MG63 (cell line): ENCODE measurements at regions not wholly inside any gene's neighbourhood (a gene's known extent, or its start where the extent isn't known, plus 50 kb on each side); places are given as distances from the start of the nearest gene placed in this dataset.
"Not testable (repeated sequence)": the region's sequence is repeated elsewhere in the genome, so short reads cannot be mapped to it uniquely, and the experiment has no call there.

Experiments used
- DNase-seq: peaks from one replicate; pipeline ENCODE4 v3.0.0-alpha.2; 2020
- H3K27me3 ChIP-seq: fragments of 250-450 bp; sonication (Bioruptor Pico); 2 replicates; pipeline ENCODE4 v1.5.1; 2020; ENCODE audit warnings: mild to moderate bottlenecking, moderate library complexity
- H3K36me3 ChIP-seq: fragments of 250-450 bp; sonication (Bioruptor Pico); 2 replicates; pipeline ENCODE4 v1.5.1; 2020; ENCODE audit warnings: mild to moderate bottlenecking, moderate library complexity
- H3K4me3 ChIP-seq: fragments of 250-450 bp; sonication (Bioruptor Pico); 2 replicates; pipeline ENCODE4 v1.5.1; 2020; ENCODE audit warnings: mild to moderate bottlenecking, moderate library complexity
- H3K9me3 ChIP-seq: fragments of 250-450 bp; sonication (Bioruptor Pico); 2 replicates; pipeline ENCODE4 v1.5.1; 2020; ENCODE audit warnings: mild to moderate bottlenecking, moderate library complexity

DNA sequence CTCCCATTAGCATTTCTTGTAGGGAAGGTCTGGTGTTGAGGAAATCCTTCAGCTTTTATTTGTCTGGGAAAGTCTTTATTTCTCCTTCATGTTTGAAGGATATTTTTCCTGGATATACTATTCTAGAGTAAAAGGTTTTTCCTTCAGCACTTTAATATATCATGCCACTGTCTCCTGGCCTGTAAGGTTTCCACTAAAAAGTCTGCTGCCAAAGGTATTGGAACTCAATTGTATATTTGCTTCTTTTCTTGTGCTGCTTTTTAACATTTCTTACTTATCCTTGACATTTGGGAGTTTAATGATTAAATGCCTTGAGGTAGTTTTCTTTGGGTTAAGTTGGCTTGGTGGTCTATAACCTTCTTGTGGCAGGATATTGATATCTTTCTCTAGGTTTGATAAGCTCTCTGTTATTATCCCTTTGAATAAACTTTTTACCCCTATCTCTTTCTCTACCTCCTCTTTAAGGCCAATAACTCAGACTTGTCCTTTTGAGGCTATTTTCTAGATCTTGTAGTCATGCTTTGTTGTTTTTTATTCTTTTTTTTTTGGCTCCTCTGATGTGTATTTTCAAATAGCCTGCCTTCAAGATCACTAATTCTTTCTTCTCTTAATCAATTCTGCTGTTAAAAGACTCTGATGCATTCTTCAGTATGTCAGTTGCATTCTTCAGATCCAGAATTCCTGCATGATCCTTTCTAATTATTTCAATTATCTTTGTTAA lies 225.0 kb upstream of the ZNF217 start:
- peaks cover 9% of the 10 kb centered on the region for H3K9me3 ChIP-seq
- no peaks in the 10 kb centered on the region for H3K27me3 ChIP-seq
- DNase-seq, result no peak
- no peaks in the 10 kb centered on the region for H3K36me3 ChIP-seq
- H3K4me3 ChIP-seq, result no peak overlapping the region

DNA sequence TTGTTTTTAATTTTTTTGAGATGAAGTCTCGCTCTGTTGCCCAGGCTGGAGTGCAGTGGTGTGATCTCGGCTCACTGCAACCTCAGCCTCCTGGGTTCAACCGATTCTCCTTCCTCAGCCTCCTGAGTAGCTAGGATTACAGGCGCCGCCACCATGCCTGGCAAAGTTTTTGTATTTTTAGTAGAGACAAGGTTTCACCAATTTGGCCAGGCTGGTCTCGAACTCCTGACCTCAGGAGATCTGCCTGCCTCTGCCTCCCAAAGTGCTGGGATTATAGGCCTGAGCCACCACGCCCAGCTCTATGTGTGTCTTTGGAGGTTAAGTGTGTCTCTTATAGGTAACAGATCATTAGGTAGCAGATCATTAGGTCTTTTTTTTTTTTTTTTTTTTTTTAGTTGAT lies 223.9 kb upstream of the ZNF217 start:
- not testable (repeated sequence) for H3K4me3 ChIP-seq, H3K36me3 ChIP-seq, H3K9me3 ChIP-seq, H3K27me3 ChIP-seq, DNase-seq

DNA sequence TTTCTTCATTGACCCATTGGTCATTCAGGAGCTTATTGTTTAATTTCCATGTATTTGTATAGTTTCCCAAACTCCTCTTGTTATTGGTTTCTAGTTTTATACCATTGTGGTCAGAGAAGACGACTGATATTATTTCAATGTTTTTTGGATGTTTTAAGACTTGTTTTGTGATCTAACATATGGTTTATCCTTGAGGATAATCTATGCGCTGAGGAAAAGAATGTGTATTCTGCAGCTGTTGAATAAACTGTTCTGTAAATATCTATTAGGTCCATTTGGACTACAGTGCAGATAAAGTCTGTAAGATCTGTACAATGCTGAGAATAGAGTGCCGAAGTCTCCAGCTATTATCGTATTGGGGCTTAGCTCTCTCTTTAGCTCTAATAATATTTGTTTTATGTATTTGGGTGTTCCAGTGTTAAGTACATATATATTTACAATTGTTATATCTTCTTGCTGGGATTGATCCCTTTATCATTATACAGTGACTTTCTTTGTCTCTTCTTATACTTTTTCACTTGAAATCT lies 223.3 kb upstream of the ZNF217 start:
- H3K9me3 ChIP-seq, result peaks cover 9% of the 10 kb centered on the region
- H3K36me3 ChIP-seq, result no peaks in the 10 kb centered on the region
- H3K27me3 ChIP-seq, result no peaks in the 10 kb centered on the region
- no peak overlapping the region for H3K4me3 ChIP-seq
- no peak for DNase-seq

DNA sequence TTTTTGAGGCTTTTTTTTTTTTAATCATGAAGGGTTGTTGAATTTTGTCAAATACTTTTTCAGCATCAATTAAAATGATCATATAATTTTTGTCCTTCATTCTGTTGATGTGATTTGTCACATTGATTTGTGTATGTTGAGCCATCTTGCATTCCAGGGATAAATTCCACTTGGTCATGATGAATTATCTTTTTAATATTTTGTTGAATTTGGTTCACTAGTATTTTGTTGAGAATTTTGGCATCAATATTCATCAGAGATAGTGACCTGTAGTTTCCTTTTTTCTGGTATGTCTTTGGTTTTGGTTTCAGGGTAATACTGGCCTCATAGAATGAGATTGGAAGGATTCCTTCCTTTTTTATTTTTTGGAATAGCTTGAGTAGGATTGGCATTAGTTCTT lies 221.9 kb upstream of the ZNF217 start:
- peaks cover 9% of the 10 kb centered on the region for H3K9me3 ChIP-seq
- no peaks in the 10 kb centered on the region for H3K27me3 ChIP-seq
- no peak for DNase-seq
- no peaks in the 10 kb centered on the region for H3K36me3 ChIP-seq
- H3K4me3 ChIP-seq, result no peak overlapping the region

DNA sequence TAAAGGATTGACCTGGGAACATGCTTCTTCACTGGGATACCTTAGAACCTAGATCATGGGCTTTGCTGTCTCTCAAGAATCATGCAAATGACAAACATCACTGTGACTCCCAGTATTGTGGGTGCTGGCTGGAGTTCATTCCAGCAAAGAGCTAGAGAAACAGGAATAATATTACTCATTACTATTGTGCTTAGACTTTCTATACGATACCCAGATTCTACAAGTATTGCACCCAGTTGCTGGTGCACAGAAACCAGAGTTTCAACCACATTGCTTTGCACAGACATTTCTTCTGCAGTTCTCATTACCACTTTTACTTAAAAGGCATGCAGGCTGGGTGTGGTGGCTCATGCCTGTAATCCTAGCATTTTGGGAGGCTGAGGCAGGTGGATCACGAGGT lies 220.4 kb upstream of the ZNF217 start:
- H3K36me3 ChIP-seq, result no peaks in the 10 kb centered on the region
- DNase-seq, result peak; percentile 39

DNA sequence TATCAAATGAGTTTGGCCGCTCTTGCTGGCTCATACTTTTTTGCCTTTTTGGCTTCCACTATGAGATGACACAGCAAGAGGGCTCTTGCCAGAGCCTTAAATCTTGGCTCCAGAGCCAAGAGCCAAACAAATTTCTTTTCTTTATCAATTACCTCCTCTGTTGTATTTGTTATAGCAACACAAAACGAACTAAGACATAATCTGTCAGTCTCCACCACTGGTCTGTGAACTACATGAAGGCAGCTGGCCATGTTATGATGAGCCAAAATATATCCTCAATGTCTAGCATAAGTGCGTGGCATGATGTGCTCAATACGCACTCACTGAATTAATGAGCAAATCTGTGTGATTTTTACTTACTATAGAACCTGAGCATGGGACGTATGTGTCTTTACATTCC lies 220.0 kb upstream of the ZNF217 start:
- Histone ChIP-seq H3K27me3 (no peaks in the 10 kb centered on the region), H3K9me3 (peaks cover 8% of the 10 kb centered on the region), H3K4me3 (no peak overlapping the region), H3K36me3 (no peaks in the 10 kb centered on the region)
- peak; percentile 50 for DNase-seq

More for the DNA sequence above, 220.4 kb upstream of the ZNF217 start:
- Histone ChIP-seq H3K4me3 (no peak overlapping the region), H3K27me3 (no peaks in the 10 kb centered on the region), H3K9me3 (peaks cover 9% of the 10 kb centered on the region)

DNA sequence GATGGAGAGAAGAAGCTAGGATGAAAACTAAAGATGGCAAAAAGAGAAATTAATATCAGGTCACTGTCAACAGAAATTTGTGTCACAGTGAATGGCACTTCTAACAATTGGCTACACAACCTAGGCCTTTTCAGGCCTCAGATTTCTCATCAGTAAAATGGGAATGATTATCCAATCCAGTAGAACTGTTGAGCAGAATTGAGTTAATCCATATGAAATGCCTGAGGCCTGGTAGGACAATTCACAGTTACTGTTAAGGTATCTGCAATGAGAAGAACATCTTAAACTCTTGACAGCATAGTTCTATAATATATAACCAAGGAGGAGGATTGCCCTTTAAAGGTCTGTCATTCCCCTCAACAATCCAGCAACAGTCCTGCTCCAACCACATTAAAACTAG lies 217.9 kb upstream of the ZNF217 start:
- Histone ChIP-seq H3K36me3 (no peaks in the 10 kb centered on the region), H3K4me3 (no peak overlapping the region), H3K9me3 (no peaks in the 10 kb centered on the region), H3K27me3 (no peaks in the 10 kb centered on the region)
- no peak for DNase-seq

DNA sequence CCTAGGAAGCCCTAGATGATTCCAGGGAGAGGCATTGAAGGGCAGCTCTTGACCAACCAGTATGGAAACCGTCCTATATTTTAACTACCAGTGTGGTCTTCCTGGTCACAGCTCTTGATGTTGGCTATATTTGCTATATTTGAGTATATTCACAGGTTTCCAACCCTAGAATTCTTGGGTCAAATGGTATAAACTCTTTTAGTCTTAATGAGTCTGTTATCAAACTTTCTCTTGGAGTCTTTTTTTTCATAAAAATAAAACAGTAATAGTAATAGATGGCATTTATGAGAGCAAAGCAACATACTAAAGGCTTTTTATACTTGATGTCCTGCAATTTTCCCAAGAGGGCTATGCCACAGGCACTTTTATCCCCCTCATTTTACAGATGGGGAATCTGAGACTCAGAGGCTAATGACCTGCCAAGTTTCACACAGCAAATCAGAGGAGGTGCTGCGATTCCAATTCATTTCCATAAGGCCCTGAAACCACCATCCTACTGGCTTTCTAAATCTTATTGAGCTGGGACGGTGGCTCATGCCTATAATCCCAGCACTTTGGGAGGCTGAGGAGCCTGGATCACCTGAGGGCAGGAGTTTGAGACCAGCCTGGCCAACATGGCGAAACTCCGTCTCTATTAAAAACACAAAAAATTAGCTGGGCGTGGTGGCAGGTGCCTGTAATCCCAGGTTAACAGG lies 217.2 kb upstream of the ZNF217 start:
- Histone ChIP-seq H3K27me3 (no peaks in the 10 kb centered on the region), H3K36me3 (no peaks in the 10 kb centered on the region), H3K9me3 (no peaks in the 10 kb centered on the region), H3K4me3 (no peak overlapping the region)
- no peak for DNase-seq

DNA sequence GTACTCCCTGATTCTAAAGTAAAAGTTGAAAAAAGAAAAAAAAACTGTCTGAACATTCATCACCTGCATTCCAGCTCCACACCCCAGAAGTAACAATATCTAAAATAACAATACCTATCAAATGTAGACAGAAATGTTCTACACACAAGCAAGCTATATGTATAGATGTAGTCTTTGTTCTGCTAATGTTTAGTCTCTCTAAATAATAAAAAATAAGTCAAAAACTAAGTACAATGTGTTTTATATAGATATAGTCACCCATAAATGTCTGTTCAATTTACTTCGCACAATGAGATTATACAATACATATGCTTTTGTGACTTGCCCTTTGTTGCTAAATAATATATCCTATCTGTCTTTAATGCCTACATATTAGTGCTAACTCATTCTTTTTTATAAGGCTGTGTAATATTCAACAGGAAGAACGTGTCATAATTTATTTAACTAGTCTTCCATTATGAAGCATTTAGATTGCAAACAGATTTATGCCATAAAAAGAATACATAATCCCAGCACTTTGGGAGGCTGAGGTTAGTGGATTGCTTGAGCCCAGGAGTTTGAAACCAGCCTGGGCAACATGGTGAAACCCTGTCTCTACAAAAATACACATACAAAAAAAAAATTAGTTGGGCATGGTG lies 216.2 kb upstream of the ZNF217 start:
- Histone ChIP-seq H3K36me3 (no peaks in the 10 kb centered on the region), H3K4me3 (no peak overlapping the region), H3K9me3 (no peaks in the 10 kb centered on the region), H3K27me3 (no peaks in the 10 kb centered on the region)
- DNase-seq, result no peak

DNA sequence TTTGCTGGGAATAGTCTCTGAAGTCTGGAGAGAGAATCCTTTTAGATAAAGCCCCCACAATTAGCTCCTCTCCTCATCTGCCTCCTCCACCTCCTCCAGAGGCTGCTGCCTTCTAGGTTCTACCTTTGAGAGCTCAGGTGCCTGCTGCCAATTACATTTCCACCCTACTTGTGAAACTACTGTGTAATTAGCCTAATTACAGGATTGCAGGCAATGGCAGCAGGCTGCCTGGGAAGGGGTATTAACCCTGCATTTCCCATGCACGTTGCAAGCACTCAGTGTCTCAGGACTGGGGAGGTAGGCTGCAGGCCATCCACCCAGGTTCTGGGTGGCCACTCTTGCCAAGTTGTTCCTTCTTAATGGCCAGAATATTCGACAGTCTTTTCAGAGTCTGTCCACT lies 215.6 kb upstream of the ZNF217 start:
- H3K4me3 ChIP-seq, result no peak overlapping the region
- no peaks in the 10 kb centered on the region for H3K9me3 ChIP-seq
- no peaks in the 10 kb centered on the region for H3K36me3 ChIP-seq
- no peak for DNase-seq
- H3K27me3 ChIP-seq, result no peaks in the 10 kb centered on the region

DNA sequence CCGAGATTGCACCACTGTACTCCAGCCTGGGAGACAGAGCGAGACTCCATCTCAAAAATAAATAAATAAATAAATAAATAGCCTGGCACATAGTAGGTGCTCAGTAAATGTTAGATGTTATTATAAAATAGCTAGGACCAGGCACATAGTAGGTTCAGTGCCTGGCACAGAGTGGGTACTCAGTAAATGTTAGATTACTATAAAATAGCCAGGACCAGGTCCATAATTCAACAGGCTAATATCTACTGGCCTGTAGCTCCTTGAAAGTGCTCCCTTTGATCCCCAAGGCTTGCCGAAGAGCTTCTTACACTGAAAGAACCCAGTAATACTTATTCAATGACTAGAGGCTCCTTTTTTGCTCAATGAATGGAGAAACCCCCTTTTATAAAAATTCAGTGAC lies 215.1 kb upstream of the ZNF217 start:
- H3K36me3 ChIP-seq, result no peaks in the 10 kb centered on the region
- no peaks in the 10 kb centered on the region for H3K9me3 ChIP-seq
- H3K4me3 ChIP-seq, result no peak overlapping the region
- no peak for DNase-seq
- H3K27me3 ChIP-seq, result no peaks in the 10 kb centered on the region

DNA sequence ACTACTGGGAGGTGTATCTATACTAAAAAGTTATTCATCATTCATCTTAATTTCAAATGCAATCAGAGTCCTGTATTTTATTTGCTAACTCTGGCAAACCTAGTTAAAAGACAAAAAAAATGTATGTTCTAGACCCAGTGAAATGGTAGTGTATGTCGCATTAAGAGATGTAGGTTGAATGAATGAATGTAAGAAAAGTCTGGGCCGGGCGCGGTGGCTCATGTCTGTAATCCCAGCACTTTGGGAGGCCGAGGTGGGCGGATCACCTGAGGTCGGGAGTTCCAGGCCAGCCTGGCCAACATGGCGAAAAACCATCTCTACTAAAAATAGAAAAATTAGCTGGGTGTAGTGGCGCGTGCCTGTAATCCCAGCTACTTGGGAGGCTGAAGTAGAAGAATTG lies 214.7 kb upstream of the ZNF217 start:
- DNase-seq, H3K27me3 ChIP-seq, H3K36me3 ChIP-seq: not testable (repeated sequence)

DNA sequence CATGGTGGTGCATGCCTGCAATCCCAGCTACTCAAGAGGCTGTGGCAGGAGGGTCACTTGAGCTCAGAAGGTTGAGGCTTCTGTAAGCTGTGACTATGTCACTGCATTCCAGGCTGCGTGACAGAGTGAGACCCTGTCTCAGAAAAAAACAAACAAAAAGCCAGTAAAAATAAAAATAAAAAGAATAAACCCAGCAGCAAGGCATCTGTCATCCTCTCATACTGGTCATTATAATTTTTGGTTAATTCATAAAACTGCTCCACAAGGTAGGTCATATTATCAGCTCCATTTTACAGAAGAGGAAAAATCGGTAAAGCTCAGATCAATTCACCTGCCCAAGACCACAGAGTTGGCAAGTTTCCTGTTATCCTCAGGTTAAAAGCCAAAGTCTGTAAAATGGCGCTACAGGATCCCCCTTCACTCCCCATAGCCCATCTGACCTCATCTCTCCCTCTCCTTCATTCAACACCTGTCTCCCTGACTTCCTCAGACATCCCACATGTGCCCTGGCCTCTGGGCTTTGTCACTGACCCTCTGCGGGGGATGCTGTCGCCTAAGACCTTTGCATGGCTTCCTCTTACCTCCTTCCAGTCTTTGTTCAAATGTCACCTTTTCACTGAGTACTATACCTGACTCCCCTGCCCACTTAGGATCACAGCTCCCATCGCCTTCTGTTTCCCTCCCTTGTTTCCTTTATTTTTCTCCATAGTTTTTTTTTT lies 213.2 kb upstream of the ZNF217 start:
- no peaks in the 10 kb centered on the region for H3K27me3 ChIP-seq
- no peaks in the 10 kb centered on the region for H3K9me3 ChIP-seq
- no peak for DNase-seq
- no peaks in the 10 kb centered on the region for H3K36me3 ChIP-seq
- H3K4me3 ChIP-seq, result no peak overlapping the region

More for the DNA sequence above, 214.7 kb upstream of the ZNF217 start:
- not testable (repeated sequence) for H3K4me3 ChIP-seq, H3K9me3 ChIP-seq

DNA sequence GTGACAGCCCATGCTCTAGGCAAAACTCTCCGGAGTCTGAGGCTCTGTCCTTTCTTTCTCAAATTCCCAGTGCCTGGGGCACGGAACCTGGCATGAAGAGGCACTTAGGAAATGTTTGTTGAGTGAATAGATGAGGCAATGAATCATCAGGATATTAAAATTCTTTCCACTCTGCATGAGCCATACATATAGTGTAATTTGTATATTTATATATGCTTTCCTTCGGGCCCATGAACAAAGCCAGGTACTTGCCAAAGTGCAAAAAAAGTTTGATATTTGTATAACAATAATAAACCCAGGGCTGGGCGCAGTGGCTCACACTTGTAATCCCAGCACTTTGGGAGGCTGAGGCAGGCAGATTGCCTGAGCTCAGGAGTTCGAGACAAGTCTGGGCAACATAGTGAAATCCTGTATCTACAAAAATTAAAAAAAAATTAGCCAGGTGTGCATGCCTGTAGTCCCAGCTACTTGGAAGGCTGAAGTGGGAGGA lies 212.3 kb upstream of the ZNF217 start:
- no peaks in the 10 kb centered on the region for H3K36me3 ChIP-seq
- H3K9me3 ChIP-seq, result no peaks in the 10 kb centered on the region
- H3K27me3 ChIP-seq, result no peaks in the 10 kb centered on the region
- peak; percentile 90 for DNase-seq
- H3K4me3 ChIP-seq, result no peak overlapping the region

DNA sequence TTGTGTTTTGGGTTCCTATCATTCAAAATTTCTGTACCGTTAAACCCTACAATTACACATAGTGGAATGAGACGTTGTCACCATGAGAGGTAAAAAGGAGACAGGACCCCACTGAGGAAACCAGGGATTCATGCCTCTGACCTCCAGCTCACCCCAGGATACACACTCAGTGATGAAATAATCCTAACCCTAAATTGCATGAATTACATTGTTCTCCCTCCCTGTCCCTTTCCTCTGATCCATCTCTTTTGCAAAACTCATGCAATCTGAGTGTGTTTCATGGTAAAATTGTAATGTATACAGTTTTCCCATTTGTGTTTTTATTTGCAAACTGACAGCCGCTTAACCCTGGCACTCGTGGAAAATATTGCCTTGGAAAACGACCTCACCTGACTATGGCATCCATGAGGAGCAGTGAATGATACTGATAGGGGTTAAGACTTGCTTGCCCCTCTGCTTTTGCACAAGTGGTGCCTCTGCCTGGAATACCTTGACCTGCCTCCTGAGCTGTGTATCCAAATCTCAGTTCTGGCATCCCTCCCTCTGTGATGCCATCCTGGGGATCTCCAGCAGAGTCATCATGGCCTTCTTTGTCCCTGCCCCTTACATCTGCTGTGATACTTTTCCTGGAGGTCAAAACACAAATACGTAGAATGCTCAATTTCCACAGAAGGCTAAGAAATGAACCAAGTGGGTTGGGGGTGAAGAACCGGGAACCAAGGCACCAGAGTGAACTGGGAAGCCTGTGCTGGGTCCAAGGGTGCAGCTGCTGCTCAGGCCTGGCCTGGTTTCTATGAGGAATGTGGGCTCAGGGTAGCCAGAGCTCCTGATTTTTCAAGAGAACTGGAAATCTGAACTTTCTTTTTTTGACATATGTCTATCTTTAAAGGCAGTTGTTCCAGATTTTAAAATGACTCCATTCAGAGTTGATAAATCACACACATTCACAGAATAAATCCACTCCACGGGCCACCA lies 211.6 kb upstream of the ZNF217 start:
- peak; percentile 67 for DNase-seq
- H3K27me3 ChIP-seq, result no peaks in the 10 kb centered on the region
- no peaks in the 10 kb centered on the region for H3K36me3 ChIP-seq
- H3K4me3 ChIP-seq, result no peak overlapping the region
- no peaks in the 10 kb centered on the region for H3K9me3 ChIP-seq

DNA sequence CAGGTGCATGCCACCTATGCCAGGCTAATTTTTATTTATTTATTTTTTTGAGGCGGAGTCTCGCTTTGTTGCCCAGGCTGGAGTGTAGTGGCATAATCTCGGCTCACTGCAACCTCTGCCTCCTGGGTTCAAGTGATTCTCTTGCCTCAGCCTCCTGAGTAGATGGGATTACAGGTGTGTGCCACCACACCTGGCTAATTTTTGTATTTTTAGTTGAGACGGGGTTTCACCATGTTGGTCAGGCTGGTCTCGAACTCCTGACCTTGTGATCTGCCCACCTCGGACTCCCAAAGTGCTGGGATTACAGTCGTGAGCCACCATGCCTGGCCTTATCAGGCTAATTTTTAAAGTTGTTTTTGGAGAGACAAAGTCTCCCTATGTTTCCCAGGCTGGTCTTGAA lies 210.7 kb upstream of the ZNF217 start:
- not testable (repeated sequence) for H3K9me3 ChIP-seq, H3K27me3 ChIP-seq, DNase-seq, H3K36me3 ChIP-seq, H3K4me3 ChIP-seq
